Astrocyte (in vitro differentiated cells and primary cell): ENCODE measurements at regions not wholly inside any gene's neighbourhood (a gene's known extent, or its start where the extent isn't known, plus 50 kb on each side); places are given as distances from the start of the nearest gene placed in this dataset.

Experiments
- DNase-seq: peaks from one replicate; pipeline ENCODE4 v3.0.0-alpha.2; 2010; ENCODE audit warnings: low read depth
- FAIRE-seq: peaks from 2 replicates; lab custom pipeline; 2011; peaks lifted over from hg19 to GRCh38; lab: Jason Lieb, UNC
- H2AFZ ChIP-seq: 2 replicates; pipeline ENCODE4 v1.6.0; 2012; ENCODE audit warnings: low read depth, low read length, inconsistent platforms
- H3K27ac ChIP-seq: 2 replicates; pipeline ENCODE4 v1.5.1; 2011; ENCODE audit warnings: low read depth, low read length, inconsistent platforms
- H3K27me3 ChIP-seq: 2 replicates; pipeline ENCODE4 v1.6.0; 2011; ENCODE audit warnings: low read length, inconsistent platforms; ENCODE audit not compliant: insufficient read depth
- H3K36me3 ChIP-seq: 2 replicates; pipeline ENCODE4 v1.5.1; 2011; ENCODE audit warnings: low read length, inconsistent platforms; ENCODE audit not compliant: insufficient read depth
- H3K4me1 ChIP-seq: 2 replicates; pipeline ENCODE4 v1.5.1; 2011; ENCODE audit warnings: low read length, inconsistent platforms; ENCODE audit not compliant: insufficient read depth
- H3K4me2 ChIP-seq: 2 replicates; pipeline ENCODE4 v1.6.0; 2012; ENCODE audit warnings: low read length, inconsistent platforms
- H3K4me3 ChIP-seq: 2 replicates; pipeline ENCODE4 v1.5.1; 2011; ENCODE audit warnings: low read depth, mild to moderate bottlenecking, low read length, inconsistent platforms; ENCODE audit not compliant: insufficient read depth
- H3K79me2 ChIP-seq: 2 replicates; pipeline ENCODE4 v1.6.0; 2012; ENCODE audit warnings: mild to moderate bottlenecking, low read length, inconsistent platforms; ENCODE audit not compliant: insufficient read depth
- H3K9ac ChIP-seq: 2 replicates; pipeline ENCODE4 v1.6.0; 2012; ENCODE audit warnings: mild to moderate bottlenecking, low read length, inconsistent platforms
- H3K9me3 ChIP-seq: 2 replicates; pipeline ENCODE4 v1.5.1; 2012; ENCODE audit warnings: low read depth, mild to moderate bottlenecking, low read length, inconsistent platforms; ENCODE audit not compliant: insufficient read depth
- H4K20me1 ChIP-seq: 2 replicates; pipeline ENCODE4 v1.6.0; 2012; ENCODE audit warnings: low read length, inconsistent platforms; ENCODE audit not compliant: insufficient read depth
- H3K27ac Mint-ChIP-seq: one replicate; pipeline ENCODE4 v1.8.0; 2021; ENCODE audit warnings: mild to moderate bottlenecking, mixed read lengths; ENCODE audit not compliant: unreplicated experiment
- H3K27me3 Mint-ChIP-seq: one replicate; pipeline ENCODE4 v1.8.0; 2021; ENCODE audit warnings: low read depth, mixed read lengths; ENCODE audit not compliant: unreplicated experiment
- H3K36me3 Mint-ChIP-seq: one replicate; pipeline ENCODE4 v1.8.0; 2021; ENCODE audit warnings: low read depth, mixed read lengths; ENCODE audit not compliant: unreplicated experiment
- H3K4me1 Mint-ChIP-seq: one replicate; pipeline ENCODE4 v1.8.0; 2021; ENCODE audit warnings: low read depth, mixed read lengths; ENCODE audit not compliant: unreplicated experiment
- H3K4me3 Mint-ChIP-seq: one replicate; pipeline ENCODE4 v1.8.0; 2021; ENCODE audit warnings: mild to moderate bottlenecking, moderate library complexity, mixed read lengths; ENCODE audit not compliant: unreplicated experiment
- H3K9me3 Mint-ChIP-seq: one replicate; pipeline ENCODE4 v1.8.0; 2021; ENCODE audit warnings: mild to moderate bottlenecking, mixed read lengths; ENCODE audit not compliant: unreplicated experiment
- CTCF ChIP-seq: IDR thresholded peaks from 2 replicates; pipeline ENCODE4 v1.5.1; 2011; ENCODE audit warnings: low read depth, mild to moderate bottlenecking, inconsistent platforms, low read length, moderate library complexity; ENCODE audit not compliant: insufficient read depth
- EZH2 ChIP-seq: IDR thresholded peaks from 2 replicates; pipeline ENCODE4 v1.6.1; 2012; ENCODE audit warnings: mild to moderate bottlenecking, low read length, inconsistent platforms; ENCODE audit not compliant: insufficient read depth

- Mint-ChIP-seq H3K27me3 (peaks cover 20% of the 10 kb centered on the region), H3K27ac (no peak overlapping the region), H3K4me1 (peaks cover 4% of the 10 kb centered on the region), H3K36me3 (no peaks in the 10 kb centered on the region), H3K9me3 (no peaks in the 10 kb centered on the region), H3K4me3 (no peak overlapping the region)
- DNase-seq (no peak), FAIRE-seq (no peak)
- Histone ChIP-seq H3K4me1 (no peaks in the 10 kb centered on the region), H3K4me3 (no peak overlapping the region), H3K27me3 (no peaks in the 10 kb centered on the region), H3K9ac (no peak overlapping the region), H3K9me3 (peaks cover 5% of the 10 kb centered on the region), H3K36me3 (no peaks in the 10 kb centered on the region), H3K79me2 (no peaks in the 10 kb centered on the region), H4K20me1 (no peaks in the 10 kb centered on the region), H2AFZ (no peak overlapping the region), H3K4me2 (no peak overlapping the region), H3K27ac (no peak overlapping the region)
- TF ChIP-seq EZH2 (no peak), CTCF (no peak)
Observed at GRCh38 chr22:49482811-49483210, 344.9 kb downstream of the BRD1 start.

GRCh38 chr22:49481659-49482399 lies 345.8 kb downstream of the BRD1 start:
- H3K9me3 ChIP-seq: peaks cover 11% of the 10 kb centered on the region
- no peaks in the 10 kb centered on the region for H3K79me2 ChIP-seq
- H3K4me3 ChIP-seq: no peak overlapping the region
- H3K4me1 ChIP-seq: no peaks in the 10 kb centered on the region
- no peak overlapping the region for H3K9ac ChIP-seq
- peak overlapping the region; percentile 46 for H3K4me2 ChIP-seq
- DNase-seq (no peak), FAIRE-seq (no peak)
- H3K36me3 Mint-ChIP-seq: no peaks in the 10 kb centered on the region
- no peaks in the 10 kb centered on the region for H4K20me1 ChIP-seq
- H3K4me3 Mint-ChIP-seq: no peak overlapping the region
- no peaks in the 10 kb centered on the region for H3K36me3 ChIP-seq
- TF ChIP-seq CTCF: no peak
- H2AFZ ChIP-seq: no peak overlapping the region
- H3K27ac Mint-ChIP-seq: no peak overlapping the region
- H3K27ac ChIP-seq: no peak overlapping the region
- H3K4me1 Mint-ChIP-seq: no peaks in the 10 kb centered on the region
- H3K9me3 Mint-ChIP-seq: no peaks in the 10 kb centered on the region
- H3K27me3 ChIP-seq: no peaks in the 10 kb centered on the region
- H3K27me3 Mint-ChIP-seq: peaks cover 20% of the 10 kb centered on the region

- no peaks in the 10 kb centered on the region for H3K79me2 ChIP-seq
- Mint-ChIP-seq H3K4me1 (no peaks in the 10 kb centered on the region), H3K9me3 (no peaks in the 10 kb centered on the region), H3K27ac (no peak overlapping the region), H3K36me3 (no peaks in the 10 kb centered on the region), H3K27me3 (peaks cover 20% of the 10 kb centered on the region), H3K4me3 (no peak overlapping the region)
- no peaks in the 10 kb centered on the region for H4K20me1 ChIP-seq
- DNase-seq (no peak), FAIRE-seq (no peak)
- H3K4me2 ChIP-seq: peak overlapping the region; percentile 46
- TF ChIP-seq EZH2: no peak
- H2AFZ ChIP-seq: no peak overlapping the region
- H3K36me3 ChIP-seq: no peaks in the 10 kb centered on the region
- no peak overlapping the region for H3K27ac ChIP-seq
- H3K9ac ChIP-seq: no peak overlapping the region
- no peaks in the 10 kb centered on the region for H3K4me1 ChIP-seq
- no peaks in the 10 kb centered on the region for H3K27me3 ChIP-seq
- no peak overlapping the region for H3K4me3 ChIP-seq
- H3K9me3 ChIP-seq: peaks cover 13% of the 10 kb centered on the region
Observed at GRCh38 chr22:49480896-49481658, 346.6 kb downstream of the BRD1 start.
